Sigmoid colon (tissue), 3 donors: ENCODE measurements at regions not wholly inside any gene's neighbourhood (a gene's known extent, or its start where the extent isn't known, plus 50 kb on each side); places are given as distances from the start of the nearest gene placed in this dataset.

ENCODE experiments used
- CTCF ChIP-seq, 4 experiments: fragments of 450-650 bp in 3 of 4; fragments of 200-600 bp in 1 of 4; IDR thresholded peaks; one replicate each; pipeline ENCODE4 v1.5.1; 2016 to 2019; ENCODE audit warnings: antibody characterized with exemption in 4 of 4, mild to moderate bottlenecking in 3 of 4, moderate library complexity in 2 of 4
- POLR2A ChIP-seq, 2 donors: fragments of 450-650 bp; IDR thresholded peaks; one replicate each; pipeline ENCODE4 v1.6.1; 2016; ENCODE audit warnings: antibody characterized with exemption in 2 of 2, mild to moderate bottlenecking in 2 of 2, moderate library complexity in 2 of 2

DNA sequence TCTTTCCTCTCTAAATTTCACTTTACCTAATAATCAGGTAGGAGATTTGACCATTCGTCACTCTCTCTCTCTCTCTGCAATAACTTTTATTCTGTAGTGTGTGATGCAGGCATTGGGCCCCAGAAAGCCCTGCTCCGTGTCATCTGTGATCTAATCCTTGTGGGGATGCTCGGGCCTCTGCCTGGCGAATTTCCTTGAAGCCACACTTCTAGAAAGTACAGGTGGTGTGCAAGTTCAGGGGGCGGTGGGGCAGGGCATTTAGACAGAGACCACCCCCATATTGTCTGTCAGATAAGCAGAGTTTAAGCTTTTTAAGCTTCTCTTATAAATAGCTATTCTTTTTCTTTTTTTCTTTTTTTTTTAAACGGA lies 53.4 kb upstream of the GPR12 start:
- TF ChIP-seq CTCF (IDR thresholded peaks at IDR 0.05) (no peak), POLR2A (IDR thresholded peaks at IDR 0.05) (no peak)
